ENCODE measurements at regions not wholly inside any gene's neighbourhood (a gene's known extent, or its start where the extent isn't known, plus 50 kb on each side); places are given as distances from the start of the nearest gene placed in this dataset.

GRCh38 chr9:108710424-108710823, 145.4 kb downstream of the ACTL7B start:
- peaks cover 12% of the 10 kb centered on the region for H3K27me3 Mint-ChIP-seq (ENCODE audit: low read depth)
- peaks cover 4% of the 10 kb centered on the region for H3K36me3 Mint-ChIP-seq (ENCODE audit: low read depth)
- no peaks in the 10 kb centered on the region for H3K4me1 Mint-ChIP-seq
- H3K27ac Mint-ChIP-seq (ENCODE audit: unreplicated experiment), result no peak overlapping the region
- DNase-seq (ENCODE audit: low read depth, low spot score), result no peak
- H3K9me3 Mint-ChIP-seq, result peaks cover 5% of the 10 kb centered on the region
- TF ChIP-seq CTCF (conservative IDR thresholded peaks at IDR 0.05), result no peak
- no peak overlapping the region for H3K4me3 Mint-ChIP-seq

GRCh38 chr9:108709997-108710396, 145.8 kb downstream of the ACTL7B start:
- peaks cover 5% of the 10 kb centered on the region for H3K9me3 Mint-ChIP-seq
- peaks cover 12% of the 10 kb centered on the region for H3K27me3 Mint-ChIP-seq (ENCODE audit: low read depth)

GRCh38 chr9:108709126-108709525, 146.7 kb downstream of the ACTL7B start:
- Mint-ChIP-seq H3K27ac (ENCODE audit: unreplicated experiment) (no peak overlapping the region), H3K9me3 (peaks cover 3% of the 10 kb centered on the region), H3K4me3 (no peak overlapping the region), H3K4me1 (no peaks in the 10 kb centered on the region), H3K36me3 (ENCODE audit: low read depth) (no peaks in the 10 kb centered on the region), H3K27me3 (ENCODE audit: low read depth) (peaks cover 7% of the 10 kb centered on the region)
- DNase-seq (ENCODE audit: low read depth, low spot score), result no peak
- no peak for TF ChIP-seq CTCF (conservative IDR thresholded peaks at IDR 0.05)

More at GRCh38 chr9:108709997-108710396, 145.8 kb downstream of the ACTL7B start:
- DNase-seq (ENCODE audit: low read depth, low spot score), result no peak
- H3K27ac Mint-ChIP-seq (ENCODE audit: unreplicated experiment), result no peak overlapping the region
- H3K36me3 Mint-ChIP-seq (ENCODE audit: low read depth), result peaks cover 4% of the 10 kb centered on the region
- H3K4me1 Mint-ChIP-seq, result no peaks in the 10 kb centered on the region
- no peak for TF ChIP-seq CTCF (conservative IDR thresholded peaks at IDR 0.05)
- no peak overlapping the region for H3K4me3 Mint-ChIP-seq

- Mint-ChIP-seq H3K9me3 (peaks cover 3% of the 10 kb centered on the region), H3K4me3 (no peak overlapping the region), H3K27me3 (ENCODE audit: low read depth) (peaks cover 7% of the 10 kb centered on the region), H3K36me3 (ENCODE audit: low read depth) (no peaks in the 10 kb centered on the region), H3K4me1 (no peaks in the 10 kb centered on the region), H3K27ac (ENCODE audit: unreplicated experiment) (no peak overlapping the region)
- no peak for DNase-seq (ENCODE audit: low read depth, low spot score)
- no peak for TF ChIP-seq CTCF (conservative IDR thresholded peaks at IDR 0.05)
Observed at GRCh38 chr9:108708448-108708847, 147.3 kb downstream of the ACTL7B start.

GRCh38 chr9:108707120-108707519, 148.7 kb downstream of the ACTL7B start:
- no peak overlapping the region for H3K4me3 Mint-ChIP-seq
- no peak for TF ChIP-seq CTCF (conservative IDR thresholded peaks at IDR 0.05)
- H3K9me3 Mint-ChIP-seq, result peaks cover 3% of the 10 kb centered on the region
- H3K27me3 Mint-ChIP-seq (ENCODE audit: low read depth), result peaks cover 7% of the 10 kb centered on the region
- no peak overlapping the region for H3K27ac Mint-ChIP-seq (ENCODE audit: unreplicated experiment)
- no peaks in the 10 kb centered on the region for H3K4me1 Mint-ChIP-seq
- no peaks in the 10 kb centered on the region for H3K36me3 Mint-ChIP-seq (ENCODE audit: low read depth)
- DNase-seq (ENCODE audit: low read depth, low spot score), result no peak

All from neural crest cell (in vitro differentiated cells).